WERI-Rb-1 (cell line): ENCODE measurements at regions not wholly inside any gene's neighbourhood (a gene's known extent, or its start where the extent isn't known, plus 50 kb on each side); places are given as distances from the start of the nearest gene placed in this dataset.

Experiments used
- DNase-seq: peaks from one replicate; pipeline ENCODE4 v3.0.0-alpha.2; 2020
- H3K27ac ChIP-seq: fragments of 250-450 bp; sonication (Bioruptor Pico); 2 replicates; pipeline ENCODE4 v1.5.1; 2020; ENCODE audit warnings: mild to moderate bottlenecking, moderate library complexity
- H3K27me3 ChIP-seq: fragments of 250-450 bp; sonication (Bioruptor Pico); 2 replicates; pipeline ENCODE4 v1.5.1; 2021; ENCODE audit warnings: mild to moderate bottlenecking, low read depth, moderate library complexity; ENCODE audit not compliant: insufficient read depth, severe bottlenecking
- H3K36me3 ChIP-seq: fragments of 250-450 bp; sonication (Bioruptor Pico); 2 replicates; pipeline ENCODE4 v1.5.1; 2020; ENCODE audit warnings: mild to moderate bottlenecking, moderate library complexity
- H3K4me3 ChIP-seq: 2 replicates; pipeline ENCODE4 v1.5.1; 2011; ENCODE audit warnings: low read depth, mild to moderate bottlenecking, control low read depth, low read length
- H3K9me3 ChIP-seq: fragments of 250-450 bp; sonication (Bioruptor Pico); 2 replicates; pipeline ENCODE4 v1.5.1; 2021; ENCODE audit warnings: mild to moderate bottlenecking, moderate library complexity; ENCODE audit not compliant: severe bottlenecking
- CTCF ChIP-seq: IDR thresholded peaks from 2 replicates; pipeline ENCODE4 v1.5.1; 2011; ENCODE audit warnings: low read depth, mild to moderate bottlenecking, control low read depth, inconsistent platforms, low read length

GRCh38 chr2:220893411-220893810 is 678.7 kb downstream of the EPHA4 start:
- no peak for DNase-seq
- H3K36me3 ChIP-seq = no peaks in the 10 kb centered on the region
- H3K27me3 ChIP-seq = no peaks in the 10 kb centered on the region
- TF ChIP-seq CTCF = no peak
- no peak overlapping the region for H3K27ac ChIP-seq
- H3K9me3 ChIP-seq = no peaks in the 10 kb centered on the region
- no peak overlapping the region for H3K4me3 ChIP-seq

- Histone ChIP-seq H3K9me3 (no peaks in the 10 kb centered on the region), H3K36me3 (no peaks in the 10 kb centered on the region), H3K4me3 (no peak overlapping the region), H3K27ac (no peak overlapping the region), H3K27me3 (no peaks in the 10 kb centered on the region)
- no peak for TF ChIP-seq CTCF
- DNase-seq = no peak
Observed at GRCh38 chr2:220894069-220894468, 678.0 kb downstream of the EPHA4 start.

GRCh38 chr2:220899492-220899891 is 672.6 kb downstream of the EPHA4 start:
- Histone ChIP-seq H3K27me3 (no peaks in the 10 kb centered on the region), H3K36me3 (no peaks in the 10 kb centered on the region), H3K27ac (no peak overlapping the region), H3K9me3 (no peaks in the 10 kb centered on the region), H3K4me3 (no peak overlapping the region)
- no peak for DNase-seq
- TF ChIP-seq CTCF = no peak

GRCh38 chr2:220904015-220904414 is 668.1 kb downstream of the EPHA4 start:
- no peak for DNase-seq
- no peaks in the 10 kb centered on the region for H3K9me3 ChIP-seq
- H3K4me3 ChIP-seq = no peak overlapping the region
- H3K27me3 ChIP-seq = no peaks in the 10 kb centered on the region
- TF ChIP-seq CTCF = no peak
- no peak overlapping the region for H3K27ac ChIP-seq
- no peaks in the 10 kb centered on the region for H3K36me3 ChIP-seq

GRCh38 chr2:220913384-220913783 is 658.7 kb downstream of the EPHA4 start:
- H3K9me3 ChIP-seq = no peaks in the 10 kb centered on the region
- H3K4me3 ChIP-seq = no peak overlapping the region
- no peak for TF ChIP-seq CTCF
- H3K27ac ChIP-seq = no peak overlapping the region
- DNase-seq = no peak
- no peaks in the 10 kb centered on the region for H3K36me3 ChIP-seq
- H3K27me3 ChIP-seq = no peaks in the 10 kb centered on the region

- Histone ChIP-seq H3K4me3 (no peak overlapping the region), H3K27me3 (no peaks in the 10 kb centered on the region), H3K27ac (no peak overlapping the region), H3K9me3 (no peaks in the 10 kb centered on the region), H3K36me3 (no peaks in the 10 kb centered on the region)
- DNase-seq = no peak
- TF ChIP-seq CTCF = no peak
Observed at GRCh38 chr2:220915092-220915623, 656.9 kb downstream of the EPHA4 start.
